Pulmonary artery endothelial cell (primary cell): ENCODE measurements at regions not wholly inside any gene's neighbourhood (a gene's known extent, or its start where the extent isn't known, plus 50 kb on each side); places are given as distances from the start of the nearest gene placed in this dataset.

Source experiments
- DNase-seq: peaks from one replicate; pipeline ENCODE4 v3.0.0-alpha.2; 2011; ENCODE audit warnings: low read depth, low spot score

GRCh38 chr12:41935911-41936310 lies 208.8 kb downstream of the GXYLT1 start:
- no peak for DNase-seq

- DNase-seq, result peak; percentile 15
Measured at GRCh38 chr12:41932470-41932991, 212.1 kb downstream of the GXYLT1 start.

- no peak for DNase-seq
Measured at GRCh38 chr12:41930866-41931437, 213.7 kb downstream of the GXYLT1 start.

GRCh38 chr12:41924111-41924510 lies 220.6 kb downstream of the GXYLT1 start:
- no peak for DNase-seq

GRCh38 chr12:41923351-41923750 lies 221.3 kb downstream of the GXYLT1 start:
- DNase-seq, result no peak

GRCh38 chr12:41920355-41920754 lies 224.3 kb downstream of the GXYLT1 start:
- no peak for DNase-seq

GRCh38 chr12:41919526-41920261 lies 225.0 kb downstream of the GXYLT1 start:
- no peak for DNase-seq

- DNase-seq, result no peak
Measured at GRCh38 chr12:41919048-41919447, 225.6 kb downstream of the GXYLT1 start.

GRCh38 chr12:41917938-41918341 lies 226.7 kb downstream of the GXYLT1 start:
- no peak for DNase-seq

GRCh38 chr12:41917181-41917580 lies 227.5 kb downstream of the GXYLT1 start:
- DNase-seq, result no peak

- no peak for DNase-seq
Measured at GRCh38 chr12:41910578-41911320, 233.9 kb downstream of the GXYLT1 start.

- no peak for DNase-seq
Measured at GRCh38 chr12:41908206-41908605, 236.5 kb downstream of the GXYLT1 start.

GRCh38 chr12:41907550-41907949 lies 237.1 kb downstream of the GXYLT1 start:
- no peak for DNase-seq

- DNase-seq, result no peak
Measured at GRCh38 chr12:41907021-41907420, 237.7 kb downstream of the GXYLT1 start.

- DNase-seq, result no peak
Measured at GRCh38 chr12:41905759-41906297, 238.8 kb downstream of the GXYLT1 start.

- no peak for DNase-seq
Measured at GRCh38 chr12:41905073-41905758, 239.5 kb downstream of the GXYLT1 start.

GRCh38 chr12:41904041-41904440 lies 240.6 kb downstream of the GXYLT1 start:
- no peak for DNase-seq

GRCh38 chr12:41903014-41903708 lies 241.5 kb downstream of the GXYLT1 start:
- no peak for DNase-seq

- no peak for DNase-seq
Measured at GRCh38 chr12:41899577-41899976, 245.1 kb downstream of the GXYLT1 start.

- DNase-seq, result no peak
Measured at GRCh38 chr12:41897593-41897992, 247.1 kb downstream of the GXYLT1 start.

- DNase-seq, result no peak
Measured at GRCh38 chr12:41893491-41893890, 251.2 kb downstream of the GXYLT1 start.
